SK-N-SH (cell line): ENCODE measurements at regions not wholly inside any gene's neighbourhood (a gene's known extent, or its start where the extent isn't known, plus 50 kb on each side); places are given as distances from the start of the nearest gene placed in this dataset.

Source experiments
- CTCF ChIA-PET: fragments of 300-600, 350-600 bp; formaldehyde crosslinking; extraction: SDS; loops from one replicate; lab custom pipeline; 2021; lab: Yijun Ruan, JAX
- POLR2A ChIA-PET: fragments of 350-600 bp; sonication (Branson Sonifier 250); formaldehyde crosslinking; extraction: SDS; loops from one replicate; lab custom pipeline; 2020; ENCODE audit warnings: antibody characterized with exemption, inconsistent platforms; lab: Yijun Ruan, JAX
- DNase-seq: peaks from one replicate; pipeline ENCODE4 v3.0.0; 2012
- H2AFZ ChIP-seq: fragments of 200-600 bp; sonication (generic); 2 replicates; pipeline ENCODE4 v1.8.1; 2016; ENCODE audit warnings: antibody characterized with exemption, mild to moderate bottlenecking, low read depth
- H3F3A ChIP-seq: fragments of 200-600 bp; sonication (generic); replicated peaks from 2 replicates; pipeline ENCODE3; 2016; ENCODE audit warnings: antibody characterized with exemption, mild to moderate bottlenecking; ENCODE audit not compliant: insufficient read depth
- H3K27ac ChIP-seq, 2 experiments: fragments of 200-500 bp in 1 of 2; fragments of 200-600 bp in 1 of 2; sonication (Bioruptor generic) in 1 of 2; sonication (generic), shearing (Covaris generic) in 1 of 2; 2 replicates each; pipeline versions ENCODE4 v1.5.1 to v1.6.1; 2014 to 2016; ENCODE audit warnings: low read depth in 2 of 2, inconsistent platforms in 1 of 2, low read length in 1 of 2, mild to moderate bottlenecking in 1 of 2, mixed read lengths in 1 of 2
- H3K27me3 ChIP-seq: fragments of 200-600 bp; sonication (generic), shearing (Covaris generic); 2 replicates; pipeline ENCODE4 v1.6.1; 2016; ENCODE audit warnings: mixed run types; ENCODE audit not compliant: insufficient read depth
- H3K36me3 ChIP-seq, 2 experiments: fragments of 200-500 bp in 1 of 2; fragments of 200-600 bp in 1 of 2; sonication (Bioruptor generic) in 1 of 2; sonication (generic) in 1 of 2; replicated peaks in 1 of 2; 2 replicates each; pipeline versions ENCODE3 to v1.5.1; 2014 to 2016; ENCODE audit warnings: low read length in 1 of 2, mild to moderate bottlenecking in 1 of 2; ENCODE audit not compliant: insufficient read depth in 2 of 2, control insufficient read depth in 1 of 2
- H3K4me1 ChIP-seq, 2 experiments: fragments of 200-500 bp in 1 of 2; fragments of 200-600 bp in 1 of 2; sonication (Bioruptor generic) in 1 of 2; sonication (generic), shearing (Covaris generic) in 1 of 2; 2 replicates each; pipeline versions ENCODE4 v1.5.1 to v1.6.1; 2014 to 2016; ENCODE audit warnings: low read depth in 1 of 2, low read length in 1 of 2, mixed run types in 1 of 2; ENCODE audit not compliant: insufficient read depth in 2 of 2, control insufficient read depth in 1 of 2
- H3K4me2 ChIP-seq: fragments of 200-600 bp; sonication (generic), shearing (Covaris generic); 2 replicates; pipeline ENCODE4 v1.6.1; 2017; ENCODE audit warnings: mixed run types
- H3K4me3 ChIP-seq, 2 experiments: fragments of 200-500 bp in 1 of 2; fragments of 200-600 bp in 1 of 2; sonication (Bioruptor generic) in 1 of 2; sonication (generic), shearing (Covaris generic) in 1 of 2; 2 replicates each; pipeline versions ENCODE4 v1.5.1 to v1.8.1; 2014 to 2016; ENCODE audit warnings: low read depth in 2 of 2, inconsistent platforms in 1 of 2, low read length in 1 of 2, mild to moderate bottlenecking in 1 of 2, mixed read lengths in 1 of 2, moderate library complexity in 1 of 2
- H3K79me2 ChIP-seq: fragments of 200-600 bp; sonication (generic); 2 replicates; pipeline ENCODE4 v1.8.1; 2017; ENCODE audit warnings: mild to moderate bottlenecking; ENCODE audit not compliant: insufficient read depth
- H3K9ac ChIP-seq: fragments of 200-600 bp; sonication (generic); 2 replicates; pipeline ENCODE4 v1.6.1; 2017; ENCODE audit warnings: mixed run types
- H3K9me2 ChIP-seq: fragments of 200-600 bp; sonication (generic); 2 replicates; pipeline ENCODE4 v1.6.1; 2017; ENCODE audit warnings: mixed run types
- H3K9me3 ChIP-seq: fragments of 200-600 bp; sonication (generic); 2 replicates; pipeline ENCODE4 v1.6.1; 2017; ENCODE audit warnings: mixed run types, mild to moderate bottlenecking, moderate library complexity
- H4K20me1 ChIP-seq: fragments of 200-600 bp; sonication (generic); 2 replicates; pipeline ENCODE4 v1.6.1; 2017; ENCODE audit warnings: mild to moderate bottlenecking, mixed run types; ENCODE audit not compliant: insufficient read depth
- EP300 ChIP-seq, 2 experiments: IDR thresholded peaks; 2 replicates each; pipeline versions ENCODE4 v1.4.0 to v1.6.1; 2012; ENCODE audit warnings: borderline replicate concordance in 1 of 2, low read depth in 1 of 2, low read length in 1 of 2
- FOXJ3 ChIP-seq: sonication (generic); formaldehyde crosslinking; IDR thresholded peaks from 2 replicates; pipeline ENCODE4 v1.5.1; 2020; ENCODE audit warnings: mild to moderate bottlenecking, missing genetic modification reagents
- FOXM1 ChIP-seq: IDR thresholded peaks from 2 replicates; pipeline ENCODE4 v1.4.0; 2012; ENCODE audit warnings: low read depth, mild to moderate bottlenecking
- GABPA ChIP-seq: IDR thresholded peaks from 2 replicates; pipeline ENCODE4 v1.4.0; 2012; ENCODE audit warnings: low read depth, mild to moderate bottlenecking
- IRF3 ChIP-seq: fragments of 150-350 bp; IDR thresholded peaks from 2 replicates; pipeline ENCODE4 v1.6.1; 2016; ENCODE audit warnings: mild to moderate bottlenecking, low read depth, low read length
- JUND ChIP-seq: IDR thresholded peaks from 2 replicates; pipeline ENCODE4 v1.4.0; 2012
- MAX ChIP-seq: IDR thresholded peaks from 2 replicates; pipeline ENCODE4 v1.4.0; 2012; ENCODE audit warnings: low read depth
- MXI1 ChIP-seq: IDR thresholded peaks from 2 replicates; pipeline ENCODE4 v1.6.1; 2012; ENCODE audit warnings: mild to moderate bottlenecking, low read depth, low read length, improper control_type of control experiment
- NFIC ChIP-seq: IDR thresholded peaks from 2 replicates; pipeline ENCODE4 v1.4.0; 2012; ENCODE audit warnings: borderline replicate concordance
- NRF1 ChIP-seq: IDR thresholded peaks from 2 replicates; pipeline ENCODE4 v1.6.1; 2012; ENCODE audit warnings: low read depth, mild to moderate bottlenecking, low read length
- POLR2AphosphoS5 ChIP-seq: IDR thresholded peaks from 2 replicates; pipeline ENCODE4 v1.6.1; 2012; ENCODE audit warnings: low read depth, low read length
- RCOR1 ChIP-seq: fragments of 150-350 bp; IDR thresholded peaks from 2 replicates; pipeline ENCODE4 v1.6.1; 2017; ENCODE audit warnings: antibody characterized with exemption, low read length
- REST ChIP-seq: IDR thresholded peaks from 2 replicates; pipeline ENCODE4 v1.6.1; 2012; ENCODE audit warnings: mild to moderate bottlenecking, low read depth, low read length, moderate library complexity
- RFX5 ChIP-seq: IDR thresholded peaks from 2 replicates; pipeline ENCODE4 v1.6.1; 2012; ENCODE audit warnings: mild to moderate bottlenecking, improper control_type of control experiment, low read length
- USF1 ChIP-seq: IDR thresholded peaks from 2 replicates; pipeline ENCODE4 v1.4.0; 2012; ENCODE audit warnings: low read depth, borderline replicate concordance
- USF2 ChIP-seq: fragments of 150-350 bp; IDR thresholded peaks from 2 replicates; pipeline ENCODE4 v1.6.1; 2017; ENCODE audit warnings: antibody characterized with exemption, low read length, low read depth, borderline replicate concordance
- WGBS: methylation state at CpG from one replicate; pipeline ENCODE4 v1.1.6; 2017; ENCODE audit warnings: low lambda C conversion rate; 5-methylcytosine and 5-hydroxymethylcytosine counted together

- TF ChIP-seq NFIC (no peak), USF2 (no peak), MAX (no peak), GABPA (no peak), FOXJ3 (CRISPR knock-in tag) (no peak), RFX5 (no peak)
- no peaks in the 10 kb centered on the region for H3K36me3 ChIP-seq
- no peaks in the 10 kb centered on the region for H3K9me2 ChIP-seq
- no peaks in the 10 kb centered on the region for H3F3A ChIP-seq
- H3K9ac ChIP-seq = no peak overlapping the region
- no peaks in the 10 kb centered on the region for H3K4me1 ChIP-seq
- WGBS = 76% methylated on average over 6 of the region's 13 CpGs
- no peak overlapping the region for H2AFZ ChIP-seq
- no peaks in the 10 kb centered on the region for H3K79me2 ChIP-seq
- no peak overlapping the region for H3K27ac ChIP-seq
- POLR2A ChIA-PET = no interaction called here
- H4K20me1 ChIP-seq = no peaks in the 10 kb centered on the region
- DNase-seq = no peak
- CTCF ChIA-PET = no interaction called here
- no peak overlapping the region for H3K4me3 ChIP-seq
- H3K4me2 ChIP-seq = no peak overlapping the region
- no peaks in the 10 kb centered on the region for H3K9me3 ChIP-seq
- no peaks in the 10 kb centered on the region for H3K27me3 ChIP-seq
These were observed 1386.8 kb downstream of the PCDH9 start for GRCh38 chr13:65843314-65843731.

- no peaks in the 10 kb centered on the region for H3K4me1 ChIP-seq
- no peak overlapping the region for H2AFZ ChIP-seq
- 87% methylated on average over 3 of the region's 3 CpGs for WGBS
- no peaks in the 10 kb centered on the region for H3K9me2 ChIP-seq
- H3K27me3 ChIP-seq = no peaks in the 10 kb centered on the region
- no peak overlapping the region for H3K4me3 ChIP-seq
- no peaks in the 10 kb centered on the region for H3K36me3 ChIP-seq
- no peak overlapping the region for H3K27ac ChIP-seq
- no peak for DNase-seq
- H3F3A ChIP-seq = no peaks in the 10 kb centered on the region
- ChIA-PET CTCF (no interaction called here), POLR2A (no interaction called here)
- no peaks in the 10 kb centered on the region for H3K9me3 ChIP-seq
- H3K79me2 ChIP-seq = no peaks in the 10 kb centered on the region
- no peaks in the 10 kb centered on the region for H4K20me1 ChIP-seq
- TF ChIP-seq EP300 (IDR thresholded peaks at IDR 0.05; ENCODE audit: borderline replicate concordance in 1 of 2, low read depth in 1 of 2, low read length in 1 of 2) (no peak), RCOR1 (no peak), MAX (no peak), REST (no peak), FOXM1 (no peak), GABPA (no peak), NRF1 (no peak), IRF3 (no peak), POLR2AphosphoS5 (no peak), USF1 (no peak), JUND (no peak), MXI1 (no peak), USF2 (no peak)
- H3K9ac ChIP-seq = no peak overlapping the region
- no peak overlapping the region for H3K4me2 ChIP-seq
These were observed 1389.0 kb downstream of the PCDH9 start for GRCh38 chr13:65841156-65841555.
